Liver (tissue), 8 donors: ENCODE measurements at regions not wholly inside any gene's neighbourhood (a gene's known extent, or its start where the extent isn't known, plus 50 kb on each side); places are given as distances from the start of the nearest gene placed in this dataset.

ENCODE experiments used
- DNase-seq: peaks from one replicate; pipeline ENCODE4 v3.0.0-alpha.2; 2017; ENCODE audit warnings: low spot score
- H3K27ac ChIP-seq, 2 donors: one replicate each; pipeline ENCODE4 v1.7.0; 2013; ENCODE audit warnings: inconsistent platforms in 2 of 2, low read length in 2 of 2, control low read depth in 1 of 2, low read depth in 1 of 2, mild to moderate bottlenecking in 1 of 2
- H3K27me3 ChIP-seq, 4 donors: one replicate each; pipeline versions ENCODE4 v1.6.1 to v1.7.0; 2013; ENCODE audit warnings: low read length in 3 of 4, inconsistent platforms in 1 of 4, mild to moderate bottlenecking in 1 of 4, moderate library complexity in 1 of 4; ENCODE audit not compliant: control insufficient read depth in 4 of 4, insufficient read depth in 4 of 4
- H3K36me3 ChIP-seq, 4 donors: one replicate each; pipeline versions ENCODE4 v1.6.1 to v1.7.0; 2013; ENCODE audit warnings: low read length in 3 of 4, mild to moderate bottlenecking in 3 of 4, low read depth in 1 of 4, moderate library complexity in 1 of 4; ENCODE audit not compliant: control insufficient read depth in 4 of 4, insufficient read depth in 3 of 4
- H3K4me1 ChIP-seq, 4 donors: one replicate each; pipeline versions ENCODE4 v1.6.1 to v1.7.0; 2013; ENCODE audit warnings: low read length in 3 of 4, mild to moderate bottlenecking in 3 of 4, moderate library complexity in 1 of 4; ENCODE audit not compliant: control insufficient read depth in 4 of 4, insufficient read depth in 4 of 4
- H3K4me3 ChIP-seq, 3 donors: one replicate each; pipeline versions ENCODE4 v1.6.1 to v1.7.0; 2013; ENCODE audit warnings: low read length in 3 of 3, control low read depth in 1 of 3, low read depth in 1 of 3, mild to moderate bottlenecking in 1 of 3
- H3K9ac ChIP-seq, 2 donors: one replicate each; pipeline ENCODE4 v1.7.0; 2013; ENCODE audit warnings: low read length in 2 of 2, mild to moderate bottlenecking in 2 of 2, moderate library complexity in 2 of 2, control low read depth in 1 of 2, low read depth in 1 of 2
- H3K9me3 ChIP-seq, 4 donors: one replicate each; pipeline versions ENCODE4 v1.6.1 to v1.7.0; 2013; ENCODE audit warnings: low read length in 3 of 4; ENCODE audit not compliant: control insufficient read depth in 4 of 4
- CTCF ChIP-seq: fragments of 150-350 bp; IDR thresholded peaks from 2 replicates; pipeline ENCODE4 v1.5.1; 2017; ENCODE audit warnings: improper control_type of control experiment, low read depth, low read length; ENCODE audit not compliant: missing input control
- EGR1 ChIP-seq, 2 donors: IDR thresholded peaks; 2 replicates each; pipeline ENCODE4 v1.6.1; 2016 to 2018; ENCODE audit warnings: antibody characterized with exemption in 2 of 2, low read depth in 2 of 2
- FOXA1 ChIP-seq: IDR thresholded peaks from 2 replicates; pipeline ENCODE4 v1.6.1; 2016; ENCODE audit warnings: antibody characterized with exemption
- FOXA2 ChIP-seq: IDR thresholded peaks from 2 replicates; pipeline ENCODE4 v1.6.1; 2016; ENCODE audit warnings: antibody characterized with exemption
- GABPA ChIP-seq, 2 donors: IDR thresholded peaks in 1 of 2; conservative IDR thresholded peaks in 1 of 2; 2 replicates each; pipeline ENCODE4 v1.6.1; 2016; ENCODE audit warnings: antibody characterized with exemption in 2 of 2, mild to moderate bottlenecking in 1 of 2, moderate library complexity in 1 of 2
- HNF4A ChIP-seq, 2 donors: conservative IDR thresholded peaks; 2 replicates each; pipeline ENCODE4 v1.6.1; 2016; ENCODE audit warnings: antibody characterized with exemption in 2 of 2, mild to moderate bottlenecking in 2 of 2
- JUND ChIP-seq, 2 donors: IDR thresholded peaks; 2 replicates each; pipeline ENCODE4 v1.6.1; 2016; ENCODE audit warnings: antibody characterized with exemption in 2 of 2
- MAX ChIP-seq: IDR thresholded peaks from 2 replicates; pipeline ENCODE4 v1.6.1; 2016; ENCODE audit warnings: antibody characterized with exemption
- NR2F2 ChIP-seq: IDR thresholded peaks from 2 replicates; pipeline ENCODE4 v1.6.1; 2016; ENCODE audit warnings: antibody characterized with exemption
- RAD21 ChIP-seq, 2 donors: IDR thresholded peaks; 2 replicates each; pipeline ENCODE4 v1.6.1; 2016; ENCODE audit warnings: antibody characterized with exemption in 2 of 2, mild to moderate bottlenecking in 2 of 2
- REST ChIP-seq: IDR thresholded peaks from 2 replicates; pipeline ENCODE4 v1.6.1; 2016; ENCODE audit warnings: antibody characterized with exemption, mild to moderate bottlenecking
- RXRA ChIP-seq, 2 donors: IDR thresholded peaks; 2 replicates each; pipeline ENCODE4 v1.6.1; 2017 to 2018; ENCODE audit warnings: antibody characterized with exemption in 2 of 2, mild to moderate bottlenecking in 1 of 2
- SP1 ChIP-seq: IDR thresholded peaks from 2 replicates; pipeline ENCODE4 v1.6.1; 2018; ENCODE audit warnings: antibody characterized with exemption, mild to moderate bottlenecking
- TAF1 ChIP-seq: conservative IDR thresholded peaks from 2 replicates; pipeline ENCODE4 v1.6.1; 2016; ENCODE audit warnings: antibody characterized with exemption, mild to moderate bottlenecking
- YY1 ChIP-seq: IDR thresholded peaks from 2 replicates; pipeline ENCODE4 v1.6.1; 2016; ENCODE audit warnings: antibody characterized with exemption, mild to moderate bottlenecking
- WGBS: extraction: QIAGEN DNeasy Blood & Tissue Kit; methylation state at CpG from one replicate; pipeline ENCODE4 v1.1.7; 2013; 5-methylcytosine and 5-hydroxymethylcytosine counted together
- TF ChIP-seq, protein P1 (sequence below): IDR thresholded peaks from 2 replicates; pipeline ENCODE4 v1.6.1; 2016; ENCODE audit warnings: antibody characterized with exemption
- TF ChIP-seq, protein P2 (sequence below): IDR thresholded peaks from 2 replicates; pipeline ENCODE4 v1.6.1; 2016; ENCODE audit warnings: antibody characterized with exemption
- donor health status: healthy.
- donor health status: healthy.
- donor health status: healthy.
- donor health status: healthy.
- donor health status: healthy.

- Histone ChIP-seq H3K9ac (no peak overlapping the region), H3K4me3 (no peak overlapping the region), H3K36me3 (no peaks in the 10 kb centered on the region), H3K27me3 (no peaks in the 10 kb centered on the region), H3K27ac (no peak overlapping the region), H3K4me1 (no peaks in the 10 kb centered on the region), H3K9me3 (no peaks in the 10 kb centered on the region)
- no peak for DNase-seq
- WGBS = 90% methylated on average over 23 of the region's 23 CpGs
- TF ChIP-seq SP1 (no peak), GABPA (IDR thresholded peaks at IDR 0.05 in 1 of 2, conservative IDR thresholded peaks at IDR 0.05 in 1 of 2) (no peak), MAX (no peak), RAD21 (IDR thresholded peaks at IDR 0.05) (no peak), RXRA (IDR thresholded peaks at IDR 0.05) (no peak), FOXA1 (no peak), JUND (IDR thresholded peaks at IDR 0.05) (no peak), TAF1 (no peak), FOXA2 (no peak), HNF4A (conservative IDR thresholded peaks at IDR 0.05) (no peak), YY1 (no peak), REST (no peak)
- TF ChIP-seq, protein P1, sequence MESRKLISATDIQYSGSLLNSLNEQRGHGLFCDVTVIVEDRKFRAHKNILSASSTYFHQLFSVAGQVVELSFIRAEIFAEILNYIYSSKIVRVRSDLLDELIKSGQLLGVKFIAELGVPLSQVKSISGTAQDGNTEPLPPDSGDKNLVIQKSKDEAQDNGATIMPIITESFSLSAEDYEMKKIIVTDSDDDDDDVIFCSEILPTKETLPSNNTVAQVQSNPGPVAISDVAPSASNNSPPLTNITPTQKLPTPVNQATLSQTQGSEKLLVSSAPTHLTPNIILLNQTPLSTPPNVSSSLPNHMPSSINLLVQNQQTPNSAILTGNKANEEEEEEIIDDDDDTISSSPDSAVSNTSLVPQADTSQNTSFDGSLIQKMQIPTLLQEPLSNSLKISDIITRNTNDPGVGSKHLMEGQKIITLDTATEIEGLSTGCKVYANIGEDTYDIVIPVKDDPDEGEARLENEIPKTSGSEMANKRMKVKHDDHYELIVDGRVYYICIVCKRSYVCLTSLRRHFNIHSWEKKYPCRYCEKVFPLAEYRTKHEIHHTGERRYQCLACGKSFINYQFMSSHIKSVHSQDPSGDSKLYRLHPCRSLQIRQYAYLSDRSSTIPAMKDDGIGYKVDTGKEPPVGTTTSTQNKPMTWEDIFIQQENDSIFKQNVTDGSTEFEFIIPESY = no peak
- TF ChIP-seq, protein P2, sequence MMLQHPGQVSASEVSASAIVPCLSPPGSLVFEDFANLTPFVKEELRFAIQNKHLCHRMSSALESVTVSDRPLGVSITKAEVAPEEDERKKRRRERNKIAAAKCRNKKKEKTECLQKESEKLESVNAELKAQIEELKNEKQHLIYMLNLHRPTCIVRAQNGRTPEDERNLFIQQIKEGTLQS = no peak
Measured at GRCh38 chr4:188336891-188337290, 197.7 kb downstream of the TRIML1 start.

DNA sequence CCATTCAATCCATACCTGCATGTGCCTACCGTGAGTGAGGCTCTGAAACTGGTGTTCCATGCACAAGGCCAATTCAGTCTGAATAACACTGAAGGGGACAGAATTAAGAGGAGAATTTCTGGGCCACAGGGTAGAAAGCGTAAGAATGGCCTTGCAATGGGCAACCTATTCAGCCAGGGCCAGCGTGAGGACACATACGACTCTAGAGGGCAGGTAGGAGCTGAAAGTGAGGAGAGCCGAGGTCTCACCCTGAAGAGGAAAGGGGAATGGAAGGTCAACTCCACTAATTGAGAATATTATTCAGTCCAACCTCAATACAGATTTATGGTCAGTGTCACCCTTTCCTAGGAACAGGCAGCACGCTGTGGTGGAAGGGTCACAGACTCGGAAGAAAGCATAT, 202.2 kb downstream of the TRIML1 start:
- 82% methylated on average over 7 of the region's 7 CpGs for WGBS
- Histone ChIP-seq H3K27me3 (no peaks in the 10 kb centered on the region), H3K9ac (no peak overlapping the region), H3K4me1 (no peaks in the 10 kb centered on the region), H3K36me3 (no peaks in the 10 kb centered on the region), H3K27ac (no peak overlapping the region), H3K4me3 (no peak overlapping the region), H3K9me3 (no peaks in the 10 kb centered on the region)
- TF ChIP-seq, protein P2 = no peak
- TF ChIP-seq HNF4A (conservative IDR thresholded peaks at IDR 0.05) (no peak), MAX (no peak), SP1 (no peak), RXRA (IDR thresholded peaks at IDR 0.05) (no peak), RAD21 (IDR thresholded peaks at IDR 0.05) (no peak), EGR1 (IDR thresholded peaks at IDR 0.05; ENCODE audit: low read depth in 2 of 2) (no peak), NR2F2 (no peak), JUND (IDR thresholded peaks at IDR 0.05) (no peak), TAF1 (no peak), FOXA1 (no peak), REST (no peak), CTCF (no peak), GABPA (IDR thresholded peaks at IDR 0.05 in 1 of 2, conservative IDR thresholded peaks at IDR 0.05 in 1 of 2) (no peak), YY1 (no peak)
- TF ChIP-seq, protein P1 = no peak
- DNase-seq = no peak
